GM21786 (cell line): ENCODE measurements at regions not wholly inside any gene's neighbourhood (a gene's known extent, or its start where the extent isn't known, plus 50 kb on each side); places are given as distances from the start of the nearest gene placed in this dataset.

Experiments used
- ATAC-seq: cut with Tn5 transposase; IDR thresholded peaks from one replicate; pipeline ENCODE4 v1.9.1; 2021; ENCODE audit not compliant: unreplicated experiment

DNA sequence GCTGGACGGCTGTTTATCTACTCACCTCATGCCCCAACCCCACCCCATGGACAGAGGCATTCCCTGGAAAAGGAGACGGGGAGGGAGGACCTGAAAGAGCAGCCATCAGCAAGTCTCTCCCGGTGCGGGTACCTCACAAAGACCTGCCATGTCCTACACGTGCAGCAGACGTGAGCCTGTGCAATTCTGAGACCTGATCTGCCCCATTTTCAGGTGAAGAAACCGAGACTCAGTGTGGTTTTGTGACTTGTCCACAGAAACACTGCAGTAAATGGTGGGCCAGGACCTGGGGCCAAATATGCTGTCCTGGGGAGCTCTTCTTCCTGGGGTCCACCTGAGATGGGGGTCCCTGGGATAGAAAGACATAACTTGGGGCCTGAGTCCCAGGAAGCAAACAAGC, 137.0 kb upstream of the LINGO1 start:
- no peak for ATAC-seq

GRCh38 chr15:77768521-77769078, 135.9 kb upstream of the LINGO1 start:
- no peak for ATAC-seq

- no peak for ATAC-seq
These were observed 135.4 kb upstream of the LINGO1 start for GRCh38 chr15:77768107-77768506.

GRCh38 chr15:77764095-77764494, 131.4 kb upstream of the LINGO1 start:
- ATAC-seq, result no peak

DNA sequence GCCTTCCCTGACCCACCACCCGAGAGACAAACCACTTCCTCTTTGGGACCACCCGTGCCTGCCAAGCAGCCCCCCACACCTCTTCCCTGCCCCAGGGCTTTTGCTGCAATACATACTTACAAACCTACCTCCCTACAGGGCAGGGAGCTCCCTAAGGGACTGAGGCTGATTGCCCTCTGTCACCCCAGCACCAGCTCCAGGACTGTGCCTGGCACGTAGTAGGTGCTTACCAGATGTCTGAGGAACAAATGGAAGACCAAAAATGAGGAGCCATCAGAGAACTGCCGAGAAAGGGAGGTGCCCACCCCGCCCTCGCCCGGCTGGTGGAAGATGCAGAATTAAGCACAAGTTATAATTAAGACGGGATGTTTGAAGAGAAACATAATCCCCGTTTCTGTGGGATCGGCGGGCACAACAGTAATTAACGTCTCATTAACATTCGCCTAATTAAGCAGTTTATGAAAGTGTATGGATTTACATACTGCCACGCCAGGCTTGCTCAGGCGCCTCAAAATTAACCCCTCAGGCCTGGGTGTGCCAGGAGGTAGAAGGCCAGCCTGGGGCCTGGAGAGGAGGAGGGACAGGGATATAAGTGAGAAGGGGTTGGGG, 130.1 kb upstream of the LINGO1 start:
- ATAC-seq, result no peak

- no peak for ATAC-seq
These were observed 127.3 kb upstream of the LINGO1 start for GRCh38 chr15:77759896-77760592.

DNA sequence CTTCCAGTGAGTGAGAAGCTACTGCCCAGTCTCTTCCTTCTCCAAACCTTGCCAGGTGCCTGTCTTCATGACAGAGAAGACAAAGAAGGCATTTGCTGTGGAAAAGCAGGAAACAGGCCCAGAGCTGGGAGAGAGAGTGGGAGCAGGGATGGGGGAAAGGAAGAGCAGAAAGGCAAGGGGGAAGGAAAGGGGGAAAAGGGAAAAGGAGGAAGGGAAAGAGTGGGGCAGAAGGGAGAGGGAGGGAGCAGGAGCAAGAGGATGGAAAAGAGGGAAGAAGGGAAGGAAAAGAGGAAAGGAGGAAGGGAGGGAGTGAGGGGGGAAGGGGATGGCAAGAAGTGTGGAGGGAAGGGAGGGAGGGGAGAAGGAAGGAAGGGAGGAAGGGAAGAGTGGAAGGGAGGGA, 121.2 kb upstream of the LINGO1 start:
- ATAC-seq, result no peak

DNA sequence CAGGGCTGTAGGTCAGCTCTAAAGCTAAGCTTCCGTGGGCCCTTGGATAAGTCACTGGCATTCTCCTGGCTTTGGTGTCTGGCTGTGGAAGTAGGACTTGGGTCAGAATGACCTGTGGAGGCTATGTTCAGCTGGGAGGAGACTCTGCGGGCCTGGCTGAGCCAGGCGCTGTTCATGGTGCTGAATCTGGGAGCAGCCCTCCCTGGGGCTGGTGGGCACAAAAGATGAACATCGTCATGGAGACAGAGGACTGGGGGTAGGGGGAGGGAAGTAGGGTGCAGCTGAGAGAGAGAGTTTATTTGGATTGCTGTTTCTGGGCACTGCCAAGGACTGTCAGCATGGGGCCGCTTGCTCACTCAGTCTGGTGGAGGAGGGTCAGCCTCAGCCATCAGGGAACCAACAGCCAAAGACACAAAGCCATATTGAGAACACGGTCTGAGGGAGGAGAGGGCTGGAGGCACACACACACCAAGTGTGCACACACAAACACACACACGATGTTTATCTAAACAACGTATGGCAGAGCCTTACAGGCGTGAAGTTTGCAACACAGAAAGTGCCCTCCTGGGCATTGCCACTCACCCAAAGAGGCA, 120.7 kb upstream of the LINGO1 start:
- no peak for ATAC-seq

GRCh38 chr15:77749998-77750540, 117.4 kb upstream of the LINGO1 start:
- no peak for ATAC-seq

- no peak for ATAC-seq
These were observed 116.7 kb upstream of the LINGO1 start for GRCh38 chr15:77749236-77749997.

- no peak for ATAC-seq
These were observed 115.7 kb upstream of the LINGO1 start for GRCh38 chr15:77748078-77749064.

- ATAC-seq, result no peak
These were observed 114.7 kb upstream of the LINGO1 start for GRCh38 chr15:77747175-77748077.

- ATAC-seq, result no peak
These were observed 113.8 kb upstream of the LINGO1 start for GRCh38 chr15:77746254-77747174.

- no peak for ATAC-seq
These were observed 111.7 kb upstream of the LINGO1 start for GRCh38 chr15:77744398-77744797.

GRCh38 chr15:77742570-77742969, 109.9 kb upstream of the LINGO1 start:
- ATAC-seq, result no peak

GRCh38 chr15:77742127-77742526, 109.4 kb upstream of the LINGO1 start:
- ATAC-seq, result no peak

DNA sequence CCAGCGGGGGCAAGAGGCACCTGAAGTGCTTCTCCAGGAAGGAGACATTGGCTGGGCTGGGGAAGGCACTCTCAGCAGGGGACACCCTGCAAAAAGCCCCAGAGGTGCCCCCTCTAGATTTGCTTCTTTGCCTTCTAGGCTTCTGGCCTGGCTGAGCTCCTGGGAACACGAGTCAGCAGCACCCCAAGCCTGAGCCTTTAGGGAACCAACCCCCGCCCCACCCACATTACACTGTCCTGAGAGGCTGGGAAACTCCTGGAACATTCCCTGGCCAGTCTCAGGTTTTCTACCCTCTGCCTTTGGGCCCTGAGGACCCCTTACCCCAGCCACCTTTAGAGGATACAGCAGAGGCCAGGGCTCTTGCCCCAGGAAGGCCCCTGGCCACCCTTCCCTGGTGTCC, 108.4 kb upstream of the LINGO1 start:
- ATAC-seq, result no peak
